Astrocyte (in vitro differentiated cells and primary cell): ENCODE measurements at regions not wholly inside any gene's neighbourhood (a gene's known extent, or its start where the extent isn't known, plus 50 kb on each side); places are given as distances from the start of the nearest gene placed in this dataset.

Experiments used
- DNase-seq: peaks from one replicate; pipeline ENCODE4 v3.0.0-alpha.2; 2010; ENCODE audit warnings: low read depth
- FAIRE-seq: peaks from 2 replicates; lab custom pipeline; 2011; peaks lifted over from hg19 to GRCh38; lab: Jason Lieb, UNC
- H2AFZ ChIP-seq: 2 replicates; pipeline ENCODE4 v1.6.0; 2012; ENCODE audit warnings: low read depth, low read length, inconsistent platforms
- H3K27ac ChIP-seq: 2 replicates; pipeline ENCODE4 v1.5.1; 2011; ENCODE audit warnings: low read depth, low read length, inconsistent platforms
- H3K27me3 ChIP-seq: 2 replicates; pipeline ENCODE4 v1.6.0; 2011; ENCODE audit warnings: low read length, inconsistent platforms; ENCODE audit not compliant: insufficient read depth
- H3K36me3 ChIP-seq: 2 replicates; pipeline ENCODE4 v1.5.1; 2011; ENCODE audit warnings: low read length, inconsistent platforms; ENCODE audit not compliant: insufficient read depth
- H3K4me1 ChIP-seq: 2 replicates; pipeline ENCODE4 v1.5.1; 2011; ENCODE audit warnings: low read length, inconsistent platforms; ENCODE audit not compliant: insufficient read depth
- H3K4me2 ChIP-seq: 2 replicates; pipeline ENCODE4 v1.6.0; 2012; ENCODE audit warnings: low read length, inconsistent platforms
- H3K4me3 ChIP-seq: 2 replicates; pipeline ENCODE4 v1.5.1; 2011; ENCODE audit warnings: low read depth, mild to moderate bottlenecking, low read length, inconsistent platforms; ENCODE audit not compliant: insufficient read depth
- H3K79me2 ChIP-seq: 2 replicates; pipeline ENCODE4 v1.6.0; 2012; ENCODE audit warnings: mild to moderate bottlenecking, low read length, inconsistent platforms; ENCODE audit not compliant: insufficient read depth
- H3K9ac ChIP-seq: 2 replicates; pipeline ENCODE4 v1.6.0; 2012; ENCODE audit warnings: mild to moderate bottlenecking, low read length, inconsistent platforms
- H3K9me3 ChIP-seq: 2 replicates; pipeline ENCODE4 v1.5.1; 2012; ENCODE audit warnings: low read depth, mild to moderate bottlenecking, low read length, inconsistent platforms; ENCODE audit not compliant: insufficient read depth
- H4K20me1 ChIP-seq: 2 replicates; pipeline ENCODE4 v1.6.0; 2012; ENCODE audit warnings: low read length, inconsistent platforms; ENCODE audit not compliant: insufficient read depth
- H3K27ac Mint-ChIP-seq: one replicate; pipeline ENCODE4 v1.8.0; 2021; ENCODE audit warnings: mild to moderate bottlenecking, mixed read lengths; ENCODE audit not compliant: unreplicated experiment
- H3K27me3 Mint-ChIP-seq: one replicate; pipeline ENCODE4 v1.8.0; 2021; ENCODE audit warnings: low read depth, mixed read lengths; ENCODE audit not compliant: unreplicated experiment
- H3K36me3 Mint-ChIP-seq: one replicate; pipeline ENCODE4 v1.8.0; 2021; ENCODE audit warnings: low read depth, mixed read lengths; ENCODE audit not compliant: unreplicated experiment
- H3K4me1 Mint-ChIP-seq: one replicate; pipeline ENCODE4 v1.8.0; 2021; ENCODE audit warnings: low read depth, mixed read lengths; ENCODE audit not compliant: unreplicated experiment
- H3K4me3 Mint-ChIP-seq: one replicate; pipeline ENCODE4 v1.8.0; 2021; ENCODE audit warnings: mild to moderate bottlenecking, moderate library complexity, mixed read lengths; ENCODE audit not compliant: unreplicated experiment
- H3K9me3 Mint-ChIP-seq: one replicate; pipeline ENCODE4 v1.8.0; 2021; ENCODE audit warnings: mild to moderate bottlenecking, mixed read lengths; ENCODE audit not compliant: unreplicated experiment
- EZH2 ChIP-seq: IDR thresholded peaks from 2 replicates; pipeline ENCODE4 v1.6.1; 2012; ENCODE audit warnings: mild to moderate bottlenecking, low read length, inconsistent platforms; ENCODE audit not compliant: insufficient read depth
- TF ChIP-seq, protein P1 (sequence below): IDR thresholded peaks from 2 replicates; pipeline ENCODE4 v1.5.1; 2011; ENCODE audit warnings: low read depth, mild to moderate bottlenecking, inconsistent platforms, low read length, moderate library complexity; ENCODE audit not compliant: insufficient read depth

DNA sequence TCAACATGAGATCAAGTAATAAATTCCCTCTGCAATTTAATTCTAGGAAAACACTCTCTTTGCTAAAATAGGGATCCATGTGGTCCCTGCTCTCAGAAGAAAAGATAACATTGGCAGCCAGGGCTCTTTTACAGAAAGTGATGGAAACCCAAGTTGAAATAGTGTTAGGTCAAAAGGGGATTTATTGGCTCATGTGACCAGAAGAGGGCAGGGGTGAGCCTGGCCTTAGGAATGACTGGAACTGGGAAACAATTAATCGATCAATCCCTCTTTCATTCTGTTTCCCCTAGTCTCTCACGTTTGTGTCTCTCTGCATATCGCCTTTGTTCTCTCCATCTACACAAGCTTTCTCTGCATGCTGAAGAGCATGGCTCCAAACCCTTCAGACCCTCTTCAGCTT, 58.3 kb upstream of the ALDH1B1 start:
- Mint-ChIP-seq H3K4me3 (no peak overlapping the region), H3K27ac (no peak overlapping the region), H3K27me3 (peaks cover 13% of the 10 kb centered on the region), H3K4me1 (peaks cover 8% of the 10 kb centered on the region), H3K9me3 (peaks cover 4% of the 10 kb centered on the region), H3K36me3 (no peaks in the 10 kb centered on the region)
- Histone ChIP-seq H3K9ac (no peak overlapping the region), H2AFZ (no peak overlapping the region), H3K9me3 (no peaks in the 10 kb centered on the region), H3K4me2 (no peak overlapping the region), H3K27ac (no peak overlapping the region), H3K79me2 (no peaks in the 10 kb centered on the region), H3K27me3 (peaks cover 29% of the 10 kb centered on the region), H3K4me3 (no peak overlapping the region), H3K4me1 (peaks cover 7% of the 10 kb centered on the region), H3K36me3 (no peaks in the 10 kb centered on the region), H4K20me1 (no peaks in the 10 kb centered on the region)
- TF ChIP-seq, protein P1, sequence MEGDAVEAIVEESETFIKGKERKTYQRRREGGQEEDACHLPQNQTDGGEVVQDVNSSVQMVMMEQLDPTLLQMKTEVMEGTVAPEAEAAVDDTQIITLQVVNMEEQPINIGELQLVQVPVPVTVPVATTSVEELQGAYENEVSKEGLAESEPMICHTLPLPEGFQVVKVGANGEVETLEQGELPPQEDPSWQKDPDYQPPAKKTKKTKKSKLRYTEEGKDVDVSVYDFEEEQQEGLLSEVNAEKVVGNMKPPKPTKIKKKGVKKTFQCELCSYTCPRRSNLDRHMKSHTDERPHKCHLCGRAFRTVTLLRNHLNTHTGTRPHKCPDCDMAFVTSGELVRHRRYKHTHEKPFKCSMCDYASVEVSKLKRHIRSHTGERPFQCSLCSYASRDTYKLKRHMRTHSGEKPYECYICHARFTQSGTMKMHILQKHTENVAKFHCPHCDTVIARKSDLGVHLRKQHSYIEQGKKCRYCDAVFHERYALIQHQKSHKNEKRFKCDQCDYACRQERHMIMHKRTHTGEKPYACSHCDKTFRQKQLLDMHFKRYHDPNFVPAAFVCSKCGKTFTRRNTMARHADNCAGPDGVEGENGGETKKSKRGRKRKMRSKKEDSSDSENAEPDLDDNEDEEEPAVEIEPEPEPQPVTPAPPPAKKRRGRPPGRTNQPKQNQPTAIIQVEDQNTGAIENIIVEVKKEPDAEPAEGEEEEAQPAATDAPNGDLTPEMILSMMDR, result peak; percentile 4
- no peak for TF ChIP-seq EZH2
- DNase-seq (no peak), FAIRE-seq (no peak)

DNA sequence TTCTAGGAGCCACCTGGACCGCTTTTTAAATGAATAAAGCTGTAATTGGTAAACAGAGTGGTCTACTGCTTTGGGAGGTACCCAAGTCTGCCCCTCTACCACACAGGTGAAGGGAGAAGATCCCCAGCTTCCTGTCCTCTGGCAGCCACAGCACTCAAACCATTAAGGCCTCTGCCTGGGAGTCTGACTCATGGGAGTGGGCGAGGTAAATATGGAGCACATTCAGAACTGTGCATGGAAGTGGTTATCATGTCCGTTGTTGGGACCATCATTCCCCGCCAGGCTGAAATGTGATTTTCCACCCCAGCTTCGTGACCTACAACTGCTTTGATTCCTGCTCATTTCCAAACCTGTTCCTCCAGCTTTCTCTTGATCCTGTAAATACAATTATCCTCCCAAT, 59.5 kb upstream of the ALDH1B1 start:
- no peaks in the 10 kb centered on the region for H3K79me2 ChIP-seq
- Mint-ChIP-seq H3K27ac (no peak overlapping the region), H3K4me3 (no peak overlapping the region), H3K9me3 (peaks cover 4% of the 10 kb centered on the region), H3K4me1 (peaks cover 4% of the 10 kb centered on the region), H3K27me3 (peaks cover 13% of the 10 kb centered on the region), H3K36me3 (no peaks in the 10 kb centered on the region)
- no peaks in the 10 kb centered on the region for H4K20me1 ChIP-seq
- no peaks in the 10 kb centered on the region for H3K36me3 ChIP-seq
- H3K9me3 ChIP-seq, result no peaks in the 10 kb centered on the region
- H3K9ac ChIP-seq, result no peak overlapping the region
- TF ChIP-seq, protein P1, result no peak
- TF ChIP-seq EZH2, result no peak
- H2AFZ ChIP-seq, result no peak overlapping the region
- H3K4me1 ChIP-seq, result no peaks in the 10 kb centered on the region
- no peak overlapping the region for H3K27ac ChIP-seq
- DNase-seq (peak; percentile 14), FAIRE-seq (no peak)
- H3K4me2 ChIP-seq, result no peak overlapping the region
- no peak overlapping the region for H3K4me3 ChIP-seq
- peaks cover 37% of the 10 kb centered on the region for H3K27me3 ChIP-seq

DNA sequence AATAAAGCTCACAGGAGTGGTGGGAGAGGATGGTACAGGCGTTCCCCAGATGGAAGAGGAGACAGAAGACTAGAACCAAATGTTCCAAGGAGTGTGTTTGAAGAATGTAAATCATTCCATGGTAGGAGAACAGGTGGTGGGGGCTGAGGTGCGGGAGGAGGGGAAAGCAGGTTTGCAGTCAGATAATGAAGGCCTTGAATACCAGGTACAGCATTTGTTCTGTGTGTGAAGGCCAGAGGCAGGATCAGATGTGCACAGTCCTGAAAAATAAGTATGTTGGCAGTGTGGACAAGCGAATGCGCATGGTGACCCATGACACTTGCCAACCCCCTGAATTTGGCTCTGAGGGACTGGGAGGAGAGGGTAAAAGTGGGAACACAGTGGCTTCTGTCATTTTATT, 59.9 kb upstream of the ALDH1B1 start:
- no peak for DNase-seq
- H3K4me3 ChIP-seq, result no peak overlapping the region
- no peaks in the 10 kb centered on the region for H3K36me3 ChIP-seq
- no peaks in the 10 kb centered on the region for H3K9me3 ChIP-seq
- Mint-ChIP-seq H3K36me3 (no peaks in the 10 kb centered on the region), H3K4me1 (peaks cover 4% of the 10 kb centered on the region), H3K27me3 (peaks cover 13% of the 10 kb centered on the region), H3K4me3 (no peak overlapping the region), H3K27ac (no peak overlapping the region), H3K9me3 (peaks cover 4% of the 10 kb centered on the region)
- no peak for TF ChIP-seq EZH2
- TF ChIP-seq, protein P1, result no peak
- FAIRE-seq, result no peak
- H3K4me1 ChIP-seq, result no peaks in the 10 kb centered on the region
- no peak overlapping the region for H3K4me2 ChIP-seq
- no peak overlapping the region for H3K9ac ChIP-seq
- H4K20me1 ChIP-seq, result no peaks in the 10 kb centered on the region
- peaks cover 33% of the 10 kb centered on the region for H3K27me3 ChIP-seq
- no peak overlapping the region for H3K27ac ChIP-seq
- no peak overlapping the region for H2AFZ ChIP-seq
- no peaks in the 10 kb centered on the region for H3K79me2 ChIP-seq
